ENCODE measurements at regions not wholly inside any gene's neighbourhood (a gene's known extent, or its start where the extent isn't known, plus 50 kb on each side); places are given as distances from the start of the nearest gene placed in this dataset.

- TF ChIP-seq CTCF (IDR thresholded peaks at IDR 0.05), result no peak
These were observed 873.4 kb upstream of the PCDH10 start for GRCh38 chr4:132275583-132276121.

GRCh38 chr4:132276185-132276584 is 872.9 kb upstream of the PCDH10 start:
- no peak for DNase-seq (ENCODE audit: low spot score)
- H3K36me3 ChIP-seq, result no peaks in the 10 kb centered on the region
- H3K9me3 ChIP-seq, result no peaks in the 10 kb centered on the region
- no peak overlapping the region for H3K4me3 ChIP-seq
- no peak for TF ChIP-seq CTCF (IDR thresholded peaks at IDR 0.05)
- no peaks in the 10 kb centered on the region for H3K27me3 ChIP-seq
- no peaks in the 10 kb centered on the region for H3K4me1 ChIP-seq
- H3K27ac ChIP-seq, result no peak overlapping the region

More at GRCh38 chr4:132275583-132276121, 873.4 kb upstream of the PCDH10 start:
- Histone ChIP-seq H3K27me3 (no peaks in the 10 kb centered on the region), H3K4me3 (no peak overlapping the region), H3K27ac (no peak overlapping the region), H3K9me3 (no peaks in the 10 kb centered on the region), H3K4me1 (no peaks in the 10 kb centered on the region), H3K36me3 (no peaks in the 10 kb centered on the region)
- no peak for DNase-seq (ENCODE audit: low spot score)

GRCh38 chr4:132276989-132277388 is 872.1 kb upstream of the PCDH10 start:
- Histone ChIP-seq H3K9me3 (no peaks in the 10 kb centered on the region), H3K36me3 (no peaks in the 10 kb centered on the region), H3K27me3 (no peaks in the 10 kb centered on the region), H3K4me1 (no peaks in the 10 kb centered on the region), H3K4me3 (no peak overlapping the region), H3K27ac (no peak overlapping the region)
- no peak for TF ChIP-seq CTCF (IDR thresholded peaks at IDR 0.05)
- no peak for DNase-seq (ENCODE audit: low spot score)

GRCh38 chr4:132281733-132282132 is 867.4 kb upstream of the PCDH10 start:
- no peaks in the 10 kb centered on the region for H3K4me1 ChIP-seq

GRCh38 chr4:132284910-132285426 is 864.1 kb upstream of the PCDH10 start:
- peaks cover 4 to 11% of the 10 kb centered on the region in 2 donors for H3K9me3 ChIP-seq
- no peaks in the 10 kb centered on the region for H3K36me3 ChIP-seq
- no peak for DNase-seq (ENCODE audit: low spot score)
- H3K27ac ChIP-seq, result no peak overlapping the region
- no peaks in the 10 kb centered on the region for H3K27me3 ChIP-seq
- no peaks in the 10 kb centered on the region for H3K4me1 ChIP-seq
- no peak for TF ChIP-seq CTCF (IDR thresholded peaks at IDR 0.05)
- no peak overlapping the region for H3K4me3 ChIP-seq

More at GRCh38 chr4:132281733-132282132, 867.4 kb upstream of the PCDH10 start:
- H3K9me3 ChIP-seq, result peaks cover 4 to 11% of the 10 kb centered on the region in 2 donors
- H3K27ac ChIP-seq, result no peak overlapping the region
- no peak for DNase-seq (ENCODE audit: low spot score)
- no peak for TF ChIP-seq CTCF (IDR thresholded peaks at IDR 0.05)
- H3K4me3 ChIP-seq, result no peak overlapping the region
- no peaks in the 10 kb centered on the region for H3K27me3 ChIP-seq
- H3K36me3 ChIP-seq, result no peaks in the 10 kb centered on the region

- Histone ChIP-seq H3K4me3 (no peak overlapping the region), H3K4me1 (no peaks in the 10 kb centered on the region)
- no peak for TF ChIP-seq CTCF (IDR thresholded peaks at IDR 0.05)
These were observed 851.7 kb upstream of the PCDH10 start for GRCh38 chr4:132297346-132297745.

More at GRCh38 chr4:132297346-132297745, 851.7 kb upstream of the PCDH10 start:
- DNase-seq (ENCODE audit: low spot score), result no peak
- H3K9me3 ChIP-seq, result no peaks in the 10 kb centered on the region
- no peak overlapping the region for H3K27ac ChIP-seq
- no peaks in the 10 kb centered on the region for H3K36me3 ChIP-seq
- H3K27me3 ChIP-seq, result no peaks in the 10 kb centered on the region

Data from right atrium auricular region (tissue), 2 donors.